ENCODE measurements at regions not wholly inside any gene's neighbourhood (a gene's known extent, or its start where the extent isn't known, plus 50 kb on each side); places are given as distances from the start of the nearest gene placed in this dataset.

DNA sequence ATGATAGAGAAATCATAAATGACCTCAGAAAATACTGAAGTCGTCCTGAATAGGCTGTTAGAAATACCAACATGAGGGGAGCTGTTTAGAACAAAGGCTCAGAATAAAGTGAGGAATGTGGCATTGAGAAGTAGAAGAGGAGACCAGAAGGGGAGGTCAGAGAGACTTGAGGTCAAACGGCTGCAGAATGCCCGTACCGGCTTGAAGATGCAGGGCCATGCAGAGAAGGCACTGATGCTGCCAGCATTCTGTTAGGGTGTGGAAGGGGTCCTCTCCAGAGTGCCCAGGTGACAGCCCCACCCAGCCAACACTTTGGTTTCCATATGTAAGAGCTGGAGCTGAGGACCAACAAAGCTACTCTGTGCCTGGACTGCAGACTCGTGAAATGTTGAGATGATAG is 570.9 kb downstream of the CDH26 start:
- TF ChIP-seq POLR2A (IDR thresholded peaks at IDR 0.05) = no peak
- TF ChIP-seq, protein P1, sequence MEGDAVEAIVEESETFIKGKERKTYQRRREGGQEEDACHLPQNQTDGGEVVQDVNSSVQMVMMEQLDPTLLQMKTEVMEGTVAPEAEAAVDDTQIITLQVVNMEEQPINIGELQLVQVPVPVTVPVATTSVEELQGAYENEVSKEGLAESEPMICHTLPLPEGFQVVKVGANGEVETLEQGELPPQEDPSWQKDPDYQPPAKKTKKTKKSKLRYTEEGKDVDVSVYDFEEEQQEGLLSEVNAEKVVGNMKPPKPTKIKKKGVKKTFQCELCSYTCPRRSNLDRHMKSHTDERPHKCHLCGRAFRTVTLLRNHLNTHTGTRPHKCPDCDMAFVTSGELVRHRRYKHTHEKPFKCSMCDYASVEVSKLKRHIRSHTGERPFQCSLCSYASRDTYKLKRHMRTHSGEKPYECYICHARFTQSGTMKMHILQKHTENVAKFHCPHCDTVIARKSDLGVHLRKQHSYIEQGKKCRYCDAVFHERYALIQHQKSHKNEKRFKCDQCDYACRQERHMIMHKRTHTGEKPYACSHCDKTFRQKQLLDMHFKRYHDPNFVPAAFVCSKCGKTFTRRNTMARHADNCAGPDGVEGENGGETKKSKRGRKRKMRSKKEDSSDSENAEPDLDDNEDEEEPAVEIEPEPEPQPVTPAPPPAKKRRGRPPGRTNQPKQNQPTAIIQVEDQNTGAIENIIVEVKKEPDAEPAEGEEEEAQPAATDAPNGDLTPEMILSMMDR (IDR thresholded peaks at IDR 0.05) = no peak

Data from lower leg skin (tissue), 3 donors.